NCI-H2227 (cell line): ENCODE measurements at regions not wholly inside any gene's neighbourhood (a gene's known extent, or its start where the extent isn't known, plus 50 kb on each side); places are given as distances from the start of the nearest gene placed in this dataset.
"Not testable (repeated sequence)": the region's sequence is repeated elsewhere in the genome, so short reads cannot be mapped to it uniquely, and the experiment has no call there.

Experiments used
- DNase-seq: peaks from one replicate; lab custom pipeline; 2025; ENCODE audit not compliant: unreplicated experiment; lab: John Stamatoyannopoulos, UW

- no peak for DNase-seq
Measured at GRCh38 chr6:79394690-79395089, 142.5 kb downstream of the LCA5 start.

- DNase-seq = no peak
Measured at GRCh38 chr6:79392094-79392493, 145.1 kb downstream of the LCA5 start.

- no peak for DNase-seq
Measured at GRCh38 chr6:79391480-79391879, 145.8 kb downstream of the LCA5 start.

GRCh38 chr6:79385893-79386292 lies 151.3 kb downstream of the LCA5 start:
- no peak for DNase-seq

GRCh38 chr6:79385333-79385732 lies 150.9 kb upstream of the HMGN3 start:
- no peak for DNase-seq

- no peak for DNase-seq
Measured at GRCh38 chr6:79384845-79385244, 150.4 kb upstream of the HMGN3 start.

GRCh38 chr6:79378957-79379356 lies 144.5 kb upstream of the HMGN3 start:
- DNase-seq = no peak

DNA sequence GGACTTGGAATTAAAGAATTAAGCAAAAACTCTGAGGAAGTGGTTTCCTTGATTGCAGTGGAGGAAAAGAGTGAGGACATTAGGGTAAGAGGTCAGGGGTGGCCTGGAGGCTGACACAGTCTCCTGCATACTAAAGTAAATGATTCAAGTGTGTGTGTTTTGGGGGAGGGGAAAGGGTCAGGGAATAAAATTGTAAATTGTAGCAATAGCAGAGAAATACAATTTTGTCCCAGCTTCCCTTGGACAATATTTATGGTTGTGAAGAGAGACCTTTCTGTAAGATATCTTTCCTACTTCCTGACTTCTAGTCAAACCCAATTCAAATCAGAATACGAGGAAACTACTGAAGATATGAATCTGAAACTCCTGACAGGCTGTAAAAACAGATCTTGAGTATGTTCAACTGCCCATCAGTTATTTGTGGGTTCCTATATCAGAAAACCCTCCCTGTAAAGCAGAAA lies 143.4 kb upstream of the HMGN3 start:
- no peak for DNase-seq

- DNase-seq = no peak
Measured at GRCh38 chr6:79377047-79377446, 142.6 kb upstream of the HMGN3 start.

GRCh38 chr6:79375635-79376337 lies 141.3 kb upstream of the HMGN3 start:
- no peak for DNase-seq

DNA sequence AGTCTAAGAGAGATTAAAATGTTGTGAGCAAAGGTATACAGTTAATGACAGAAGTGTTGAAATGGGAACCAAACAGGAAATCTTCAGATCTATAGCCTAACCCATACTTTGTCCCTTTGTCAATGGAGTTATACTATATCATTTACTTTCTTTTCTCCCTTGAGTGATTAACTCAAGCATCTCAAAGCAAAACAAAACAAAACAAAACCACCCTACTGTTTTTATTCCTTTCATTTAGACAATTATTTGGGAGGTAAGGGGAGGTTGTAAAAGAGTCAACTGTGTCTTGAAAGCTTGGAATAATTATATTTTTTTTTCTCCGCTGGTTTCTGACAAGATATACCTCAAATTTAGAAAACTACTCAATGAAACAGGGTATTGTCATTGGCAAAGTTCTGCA lies 139.8 kb upstream of the HMGN3 start:
- DNase-seq = no peak

DNA sequence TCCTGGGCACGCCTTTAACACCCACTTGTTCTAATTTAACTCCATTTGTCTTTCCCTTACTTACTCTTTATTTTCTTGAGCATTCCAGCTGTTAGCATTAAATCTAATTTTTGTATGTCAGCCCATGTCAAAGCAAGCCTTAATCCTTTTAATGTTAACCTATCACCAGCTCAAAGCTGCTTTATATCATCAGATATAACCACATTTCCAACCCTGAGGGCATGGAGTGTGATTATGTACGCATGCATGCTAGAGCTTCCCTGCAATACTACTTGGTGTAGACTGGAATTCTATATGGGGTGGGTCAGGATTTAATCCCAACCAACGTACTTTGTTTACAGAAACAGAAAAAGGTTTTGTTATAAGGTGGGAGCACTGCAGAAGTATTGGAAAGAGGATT lies 139.4 kb upstream of the HMGN3 start:
- DNase-seq = no peak

DNA sequence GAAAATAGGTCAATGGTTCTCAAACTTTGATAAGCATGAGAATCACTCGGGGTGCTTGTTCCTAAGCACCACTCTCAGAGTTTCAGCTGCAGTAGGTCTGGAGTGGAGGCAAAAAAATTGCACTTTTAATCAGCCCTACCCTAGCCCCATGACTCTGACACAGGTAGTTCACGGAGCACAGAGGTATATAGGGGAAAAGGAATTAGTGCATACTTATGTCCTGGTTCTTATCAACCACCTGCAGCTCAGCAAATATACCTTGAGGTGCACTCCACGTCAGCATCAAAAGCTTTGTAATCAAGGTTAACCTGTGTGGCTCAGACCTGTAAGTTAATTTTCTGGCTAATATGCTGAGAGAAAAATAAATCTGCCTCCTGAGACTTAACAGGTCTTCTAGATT lies 138.8 kb upstream of the HMGN3 start:
- no peak for DNase-seq

DNA sequence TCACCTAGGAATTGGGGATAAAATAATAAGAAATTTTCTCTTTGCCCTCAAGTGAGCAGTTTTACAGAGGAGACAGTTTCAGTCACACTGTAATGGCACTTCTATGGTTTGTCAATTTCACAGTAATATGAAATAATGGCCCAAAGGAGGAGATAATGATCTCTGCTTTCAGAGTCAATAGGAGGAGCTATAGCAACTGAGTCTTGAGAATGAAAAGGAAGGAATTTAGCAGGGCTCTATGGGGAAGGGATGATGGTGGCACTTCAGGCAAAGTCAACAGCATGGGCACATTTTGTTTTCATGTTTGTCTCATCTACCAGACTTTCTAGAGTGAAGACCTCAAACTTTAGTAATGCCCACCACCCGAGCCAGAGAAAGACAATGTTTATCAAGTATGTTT lies 138.3 kb upstream of the HMGN3 start:
- no peak for DNase-seq

DNA sequence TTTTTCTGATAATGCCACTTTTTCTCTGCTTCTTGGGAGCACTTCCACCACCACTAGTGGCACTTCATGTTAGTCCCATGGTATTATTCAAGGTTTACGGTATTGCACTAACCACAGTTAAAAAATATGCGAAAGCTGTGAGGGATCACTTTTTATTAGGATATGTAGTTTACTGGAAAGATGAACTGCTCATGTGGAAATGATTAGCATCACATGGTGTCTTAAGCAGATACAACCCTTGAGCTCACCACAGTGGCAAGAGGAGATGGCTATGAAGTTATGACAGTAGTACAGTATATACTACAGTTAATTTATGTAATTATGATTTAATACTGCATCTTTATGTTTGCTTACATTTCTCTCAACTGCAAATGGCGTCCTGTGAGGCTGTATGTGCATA lies 134.5 kb upstream of the HMGN3 start:
- DNase-seq = no peak

- DNase-seq = not testable (repeated sequence)
Measured at GRCh38 chr6:79363441-79363840, 129.0 kb upstream of the HMGN3 start.

GRCh38 chr6:79361074-79361473 lies 126.6 kb upstream of the HMGN3 start:
- not testable (repeated sequence) for DNase-seq

GRCh38 chr6:79353226-79353625 lies 118.7 kb upstream of the HMGN3 start:
- no peak for DNase-seq

- DNase-seq = no peak
Measured at GRCh38 chr6:79338493-79338892, 104.0 kb upstream of the HMGN3 start.

DNA sequence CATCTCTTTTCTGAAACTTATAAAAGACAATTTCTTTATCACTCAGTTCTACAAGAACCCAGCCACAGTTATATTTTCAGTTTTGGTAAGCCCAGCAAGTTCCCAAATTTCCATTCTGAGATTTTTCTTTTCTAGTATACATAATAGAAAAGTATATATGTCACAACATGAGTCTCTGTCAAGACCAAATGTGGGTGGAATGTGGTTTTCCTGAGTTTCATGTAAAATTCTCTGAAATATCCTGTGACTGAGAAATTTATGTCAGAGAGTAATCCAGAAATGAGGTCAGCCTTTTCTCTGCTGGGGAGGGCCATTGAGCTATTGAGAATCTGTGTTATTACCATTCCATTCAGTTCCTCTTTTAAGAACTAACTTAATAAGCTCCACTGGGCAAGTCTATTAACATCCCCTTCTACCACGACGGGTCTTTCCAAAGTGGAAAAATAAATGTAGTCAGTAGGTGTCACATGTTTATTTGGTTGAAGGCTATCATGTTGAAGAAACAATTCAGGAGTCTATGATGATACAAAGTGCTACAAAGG lies 100.7 kb upstream of the HMGN3 start:
- no peak for DNase-seq

GRCh38 chr6:79334674-79335073 lies 100.2 kb upstream of the HMGN3 start:
- DNase-seq = no peak

GRCh38 chr6:79330704-79331103 lies 96.2 kb upstream of the HMGN3 start:
- no peak for DNase-seq

DNA sequence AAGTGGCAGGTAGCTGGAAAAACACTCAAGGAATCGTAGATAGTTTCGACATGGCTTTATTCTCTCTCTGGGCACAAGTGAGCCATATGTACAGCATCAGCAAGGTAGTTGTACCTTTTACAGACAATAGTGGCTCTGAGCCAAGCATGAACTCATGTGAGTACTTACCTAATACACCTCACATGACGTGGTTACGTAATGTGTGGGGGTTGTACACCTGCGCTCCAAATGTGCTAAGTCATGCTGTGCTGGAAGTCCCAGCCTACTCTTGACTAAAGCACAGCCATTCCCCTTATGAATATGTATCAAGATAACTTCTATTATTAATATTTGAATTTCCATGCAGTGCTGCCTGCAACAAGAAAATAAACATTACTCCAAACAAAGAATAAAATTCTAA lies 78.8 kb upstream of the HMGN3 start:
- no peak for DNase-seq
